Body of pancreas (tissue), 4 donors: ENCODE measurements at regions not wholly inside any gene's neighbourhood (a gene's known extent, or its start where the extent isn't known, plus 50 kb on each side); places are given as distances from the start of the nearest gene placed in this dataset.

ENCODE experiments used
- POLR2A ChIP-seq, 3 donors: fragments of 450-650 bp; IDR thresholded peaks; one replicate each; pipeline ENCODE4 v1.6.1; 2016; ENCODE audit warnings: antibody characterized with exemption in 3 of 3, mild to moderate bottlenecking in 2 of 3
- TF ChIP-seq, protein P1 (sequence below), 7 experiments: fragments of 450-650 bp in 4 of 7; fragments of 200-600 bp in 3 of 7; sonication (generic) in 3 of 7; IDR thresholded peaks; one replicate each; pipeline ENCODE4 v1.5.1; 2016 to 2019; ENCODE audit warnings: antibody characterized with exemption in 7 of 7

DNA sequence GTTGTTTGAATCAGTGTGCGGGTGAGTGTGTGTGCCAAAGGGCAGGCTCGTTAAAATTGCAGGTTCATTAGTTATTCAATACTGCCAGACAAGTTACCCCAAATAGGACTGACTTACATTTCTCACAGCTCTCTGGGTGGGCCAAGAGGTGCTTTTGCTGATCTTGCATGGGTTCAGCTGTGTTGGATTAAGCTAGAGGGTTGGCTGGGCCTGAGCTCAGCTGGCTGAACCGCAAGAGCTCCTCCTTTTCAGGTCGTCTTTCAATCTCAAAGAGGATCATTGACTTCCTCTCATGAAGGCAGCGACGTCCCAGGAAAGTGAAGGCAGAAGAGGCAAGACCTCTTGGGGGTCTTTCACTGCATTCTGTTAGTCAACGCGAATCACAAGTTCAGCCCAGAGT, 343.3 kb upstream of the FRG1 start:
- TF ChIP-seq, protein P1, sequence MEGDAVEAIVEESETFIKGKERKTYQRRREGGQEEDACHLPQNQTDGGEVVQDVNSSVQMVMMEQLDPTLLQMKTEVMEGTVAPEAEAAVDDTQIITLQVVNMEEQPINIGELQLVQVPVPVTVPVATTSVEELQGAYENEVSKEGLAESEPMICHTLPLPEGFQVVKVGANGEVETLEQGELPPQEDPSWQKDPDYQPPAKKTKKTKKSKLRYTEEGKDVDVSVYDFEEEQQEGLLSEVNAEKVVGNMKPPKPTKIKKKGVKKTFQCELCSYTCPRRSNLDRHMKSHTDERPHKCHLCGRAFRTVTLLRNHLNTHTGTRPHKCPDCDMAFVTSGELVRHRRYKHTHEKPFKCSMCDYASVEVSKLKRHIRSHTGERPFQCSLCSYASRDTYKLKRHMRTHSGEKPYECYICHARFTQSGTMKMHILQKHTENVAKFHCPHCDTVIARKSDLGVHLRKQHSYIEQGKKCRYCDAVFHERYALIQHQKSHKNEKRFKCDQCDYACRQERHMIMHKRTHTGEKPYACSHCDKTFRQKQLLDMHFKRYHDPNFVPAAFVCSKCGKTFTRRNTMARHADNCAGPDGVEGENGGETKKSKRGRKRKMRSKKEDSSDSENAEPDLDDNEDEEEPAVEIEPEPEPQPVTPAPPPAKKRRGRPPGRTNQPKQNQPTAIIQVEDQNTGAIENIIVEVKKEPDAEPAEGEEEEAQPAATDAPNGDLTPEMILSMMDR (IDR thresholded peaks at IDR 0.05): no peak
- TF ChIP-seq POLR2A (IDR thresholded peaks at IDR 0.05): no peak
